Right lobe of liver (tissue), 6 donors: ENCODE measurements at regions not wholly inside any gene's neighbourhood (a gene's known extent, or its start where the extent isn't known, plus 50 kb on each side); places are given as distances from the start of the nearest gene placed in this dataset.

Experiments
- ATAC-seq, 4 donors: fragments of 200-7000 bp; cut with Tn5 transposase; one replicate each; pipeline ENCODE4 v1.9.1; 2020; ENCODE audit warnings: mild to moderate bottlenecking in 4 of 4, moderate library complexity in 4 of 4
- DNase-seq, 3 donors: peaks; one replicate each; pipeline ENCODE4 v3.0.0-alpha.2; 2020
- H3K27ac ChIP-seq, 3 donors: fragments of 200-600 bp; one replicate each; pipeline ENCODE4 v1.8.0; 2022
- H3K27me3 ChIP-seq, 2 donors: fragments of 200-600 bp; one replicate each; pipeline ENCODE4 v1.8.0; 2022
- H3K36me3 ChIP-seq, 4 donors: fragments of 200-600 bp; sonication (generic) in 1 of 4; one replicate each; pipeline versions ENCODE4 v1.5.1 to v1.8.0; 2017 to 2022; ENCODE audit warnings: control low read depth in 1 of 4
- H3K4me1 ChIP-seq, 4 donors: fragments of 200-600 bp; sonication (generic) in 1 of 4; one replicate each; pipeline versions ENCODE4 v1.5.1 to v1.8.0; 2017 to 2022; ENCODE audit warnings: control low read depth in 1 of 4
- H3K4me3 ChIP-seq, 3 donors: fragments of 200-600 bp; one replicate each; pipeline ENCODE4 v1.8.0; 2022
- H3K9me3 ChIP-seq, 4 donors: fragments of 200-600 bp; sonication (generic) in 1 of 4; one replicate each; pipeline versions ENCODE4 v1.5.1 to v1.8.0; 2017 to 2022; ENCODE audit warnings: control low read depth in 1 of 4
- CTCF ChIP-seq, 4 donors: fragments of 200-600 bp in 3 of 4; fragments of 450-650 bp in 1 of 4; IDR thresholded peaks; one replicate each; pipeline versions ENCODE4 v1.5.1 to v1.8.0; 2016 to 2022; ENCODE audit warnings: antibody characterized with exemption in 4 of 4, mild to moderate bottlenecking in 2 of 4
- POLR2A ChIP-seq: fragments of 450-650 bp; IDR thresholded peaks from one replicate; pipeline ENCODE4 v1.6.1; 2017; ENCODE audit warnings: antibody characterized with exemption, mild to moderate bottlenecking
- WGBS: methylation state at CpG from one replicate; pipeline ENCODE4 v1.1.6; 2018; ENCODE audit warnings: low coverage, low lambda C conversion rate; ENCODE audit not compliant: insufficient coverage; ENCODE audit errors: missing lambda C conversion rate; 5-methylcytosine and 5-hydroxymethylcytosine counted together
- intact Hi-C, 2 donors: fragments of 100-400 bp; cut with DNase I; formaldehyde crosslinking; loops; one replicate each; pipeline versions ENCODE4 v1.11.2 to v1.14.1; 2022
- donor health status: DM: no; HTN: yes; CAD: no.
- donor health status: DM: no; HTN: no; CAD: no.
- donor health status: DM: no; HTN: no; CAD: no.
- donor health status: DM: no; HTN: yes; CAD: no.
- donor health status: DM: no; HTN: yes; CAD: no.

GRCh38 chr6:169839493-169839892, 88.1 kb downstream of the ERMARD start:
- H3K4me1 ChIP-seq, result no peaks in the 10 kb centered on the region
- DNase-seq (no peak), ATAC-seq (no peak)
- TF ChIP-seq CTCF (IDR thresholded peaks at IDR 0.05) (no peak), POLR2A (no peak)
- no peak overlapping the region for H3K27ac ChIP-seq
- intact Hi-C loops, result no loop called here
- H3K9me3 ChIP-seq, result no peaks in the 10 kb centered on the region
- H3K27me3 ChIP-seq, result no peaks in the 10 kb centered on the region
- no peak overlapping the region for H3K4me3 ChIP-seq
- 100% methylated on average over 2 of the region's 10 CpGs for WGBS
- H3K36me3 ChIP-seq, result no peaks in the 10 kb centered on the region

- Histone ChIP-seq H3K36me3 (no peaks in the 10 kb centered on the region), H3K9me3 (no peaks in the 10 kb centered on the region), H3K27ac (no peak overlapping the region), H3K4me1 (no peaks in the 10 kb centered on the region), H3K27me3 (no peaks in the 10 kb centered on the region), H3K4me3 (no peak overlapping the region)
- TF ChIP-seq CTCF (IDR thresholded peaks at IDR 0.05), result no peak
- TF ChIP-seq POLR2A, result no peak
- ATAC-seq (peak in 1 of 4 donors; percentile 14), DNase-seq (no peak)
- intact Hi-C loops, result no loop called here
- WGBS, result 85% methylated on average over 8 of the region's 27 CpGs
Measured at GRCh38 chr6:169839029-169839481, 87.6 kb downstream of the ERMARD start.

GRCh38 chr6:169838346-169839028, 87.1 kb downstream of the ERMARD start:
- DNase-seq (peak in 1 of 3 donors; percentile 44), ATAC-seq (no peak)
- H3K27me3 ChIP-seq, result no peaks in the 10 kb centered on the region
- no peaks in the 10 kb centered on the region for H3K4me1 ChIP-seq
- no peaks in the 10 kb centered on the region for H3K36me3 ChIP-seq
- TF ChIP-seq CTCF (IDR thresholded peaks at IDR 0.05) (no peak), POLR2A (no peak)
- intact Hi-C loops, result no loop called here
- no peak overlapping the region for H3K27ac ChIP-seq
- no peak overlapping the region for H3K4me3 ChIP-seq
- no peaks in the 10 kb centered on the region for H3K9me3 ChIP-seq
- WGBS, result 88% methylated on average over 9 of the region's 27 CpGs

- TF ChIP-seq POLR2A (no peak), CTCF (IDR thresholded peaks at IDR 0.05) (no peak)
- H3K27ac ChIP-seq, result no peak overlapping the region
- no peaks in the 10 kb centered on the region for H3K9me3 ChIP-seq
- no peak overlapping the region for H3K4me3 ChIP-seq
- H3K27me3 ChIP-seq, result no peaks in the 10 kb centered on the region
- WGBS, result no CpG with 5 or more reads among the region's 17 CpGs
- H3K4me1 ChIP-seq, result peaks cover 0 to 5% (median 1%) of the 10 kb centered on the region in 4 donors
- DNase-seq (peak in 1 of 3 donors; percentile 46), ATAC-seq (no peak)
- intact Hi-C loops, result no loop called here
- H3K36me3 ChIP-seq, result no peaks in the 10 kb centered on the region
Measured at GRCh38 chr6:169837529-169838250, 86.3 kb downstream of the ERMARD start.
